ENCODE measurements at regions not wholly inside any gene's neighbourhood (a gene's known extent, or its start where the extent isn't known, plus 50 kb on each side); places are given as distances from the start of the nearest gene placed in this dataset.

- TF ChIP-seq POLR2A (IDR thresholded peaks at IDR 0.05; ENCODE audit: low read depth, low read length): no peak
- no peak for TF ChIP-seq TAF1 (IDR thresholded peaks at IDR 0.05; ENCODE audit: borderline replicate concordance, low read depth, low read length)
- TF ChIP-seq POLR2AphosphoS5 (IDR thresholded peaks at IDR 0.05; ENCODE audit: low read depth, low read length): no peak
Observed at GRCh38 chr3:18232317-18232716, 192.8 kb downstream of the SATB1 start.

Data from GM12892 (cell line).